HEK293 (cell line): ENCODE measurements at regions not wholly inside any gene's neighbourhood (a gene's known extent, or its start where the extent isn't known, plus 50 kb on each side); places are given as distances from the start of the nearest gene placed in this dataset.

Experiments used
- CTCF ChIA-PET: fragments of 350-600 bp; formaldehyde crosslinking; extraction: SDS; loops from one replicate; lab custom pipeline; 2021; ENCODE audit warnings: antibody characterized with exemption; lab: Yijun Ruan, JAX
- POLR2A ChIA-PET: fragments of 300-600 bp; formaldehyde crosslinking; extraction: SDS; loops from one replicate; lab custom pipeline; 2020; ENCODE audit warnings: antibody characterized with exemption, inconsistent platforms; lab: Yijun Ruan, JAX
- H3K27ac ChIP-seq: fragments of 200-500 bp; sonication (Bioruptor generic); 2 replicates; pipeline ENCODE4 v1.5.1; 2014; ENCODE audit warnings: low read depth, low read length, control low read depth, inconsistent platforms; ENCODE audit errors: extremely low read depth
- H3K36me3 ChIP-seq, 2 experiments: fragments of 200-500 bp in 1 of 2; sonication (Bioruptor generic) in 1 of 2; 1 replicate in 1 of 2; 2 replicates in 1 of 2; pipeline ENCODE4 v1.5.1; 2014 to 2017; ENCODE audit warnings: inconsistent platforms in 2 of 2, low read length in 2 of 2; ENCODE audit not compliant: control insufficient read depth in 2 of 2, insufficient read depth in 1 of 2
- H3K4me1 ChIP-seq: fragments of 200-500 bp; sonication (Bioruptor generic); 2 replicates; pipeline ENCODE4 v1.5.1; 2014; ENCODE audit warnings: mild to moderate bottlenecking, low read length, inconsistent platforms; ENCODE audit not compliant: control insufficient read depth, insufficient read depth
- H3K4me3 ChIP-seq: 2 replicates; pipeline ENCODE4 v1.5.1; 2011; ENCODE audit warnings: low read depth, mild to moderate bottlenecking, control low read depth, low read length, moderate library complexity
- H3K9me3 ChIP-seq: fragments of 200-500 bp; sonication (Bioruptor generic); 2 replicates; pipeline ENCODE4 v1.5.1; 2014; ENCODE audit warnings: low read depth, low read length, inconsistent platforms; ENCODE audit not compliant: control insufficient read depth, insufficient read depth
- HOXC10 ChIP-seq: sonication (generic); formaldehyde crosslinking; IDR thresholded peaks from 2 replicates; pipeline ENCODE4 v1.8.1; 2023; ENCODE audit warnings: mild to moderate bottlenecking, missing genetic modification reagents
- MYNN ChIP-seq: fragments of 450-650 bp; formaldehyde crosslinking; IDR thresholded peaks from 2 replicates; pipeline ENCODE4 v1.5.1; 2016; ENCODE audit warnings: missing biosample characterization, missing genetic modification characterization, borderline replicate concordance
- SP2 ChIP-seq: fragments of 450-650 bp; formaldehyde crosslinking; IDR thresholded peaks from 2 replicates; pipeline ENCODE4 v1.5.1; 2016; ENCODE audit warnings: missing biosample characterization, missing genetic modification characterization
- TCF7L2 ChIP-seq: IDR thresholded peaks from 2 replicates; pipeline ENCODE4 v1.6.1; 2011; ENCODE audit warnings: low read depth, mild to moderate bottlenecking, inconsistent platforms, low read length, moderate library complexity, borderline replicate concordance
- TRIM28 ChIP-seq: IDR thresholded peaks from 2 replicates; pipeline ENCODE4 v1.6.1; 2011; ENCODE audit warnings: low read length, control low read depth, borderline replicate concordance
- ZFP37 ChIP-seq: fragments of 450-650 bp; formaldehyde crosslinking; IDR thresholded peaks from 2 replicates; pipeline ENCODE4 v1.5.1; 2016; ENCODE audit warnings: missing biosample characterization, missing genetic modification characterization
- ZFP69B ChIP-seq: fragments of 450-650 bp; formaldehyde crosslinking; IDR thresholded peaks from 2 replicates; pipeline ENCODE4 v1.5.1; 2016; ENCODE audit warnings: missing biosample characterization, missing genetic modification characterization
- ZNF10 ChIP-seq: fragments of 450-650 bp; formaldehyde crosslinking; IDR thresholded peaks from 2 replicates; pipeline ENCODE4 v1.5.1; 2017; ENCODE audit warnings: missing biosample characterization, missing genetic modification characterization
- ZNF501 ChIP-seq: fragments of 450-650 bp; formaldehyde crosslinking; IDR thresholded peaks from 2 replicates; pipeline ENCODE4 v1.5.1; 2016; ENCODE audit warnings: missing biosample characterization, missing genetic modification characterization
- ZNF529 ChIP-seq: fragments of 450-650 bp; formaldehyde crosslinking; IDR thresholded peaks from 2 replicates; pipeline ENCODE4 v1.5.1; 2017; ENCODE audit warnings: missing genetic modification characterization, missing biosample characterization; ENCODE audit not compliant: insufficient replicate concordance
- ZNF585B ChIP-seq: fragments of 450-650 bp; formaldehyde crosslinking; IDR thresholded peaks from 2 replicates; pipeline ENCODE4 v1.5.1; 2016; ENCODE audit warnings: missing biosample characterization, missing genetic modification characterization
- ZNF600 ChIP-seq: fragments of 450-650 bp; formaldehyde crosslinking; IDR thresholded peaks from 2 replicates; pipeline ENCODE4 v1.5.1; 2016; ENCODE audit warnings: missing biosample characterization, missing genetic modification characterization
- ZNF623 ChIP-seq: fragments of 450-650 bp; formaldehyde crosslinking; IDR thresholded peaks from 2 replicates; pipeline ENCODE4 v1.5.1; 2016; ENCODE audit warnings: missing biosample characterization, missing genetic modification characterization
- ZNF777 ChIP-seq: fragments of 450-650 bp; formaldehyde crosslinking; IDR thresholded peaks from 2 replicates; pipeline ENCODE4 v1.5.1; 2017; ENCODE audit warnings: missing biosample characterization, missing genetic modification characterization, borderline replicate concordance
- TF ChIP-seq, protein P1 (sequence below): fragments of 450-650 bp; formaldehyde crosslinking; IDR thresholded peaks from 2 replicates; pipeline ENCODE4 v1.5.1; 2016; ENCODE audit warnings: missing biosample characterization, missing genetic modification characterization, borderline replicate concordance
- TF ChIP-seq, protein P2 (sequence below): fragments of 450-650 bp; formaldehyde crosslinking; IDR thresholded peaks from 2 replicates; pipeline ENCODE4 v1.5.1; 2016; ENCODE audit warnings: missing biosample characterization, missing genetic modification characterization
- TF ChIP-seq, protein P3 (sequence below): fragments of 450-650 bp; formaldehyde crosslinking; IDR thresholded peaks from 2 replicates; pipeline ENCODE4 v1.5.1; 2016; ENCODE audit warnings: missing biosample characterization, missing genetic modification characterization
- TF ChIP-seq, protein P4 (sequence below): fragments of 450-650 bp; formaldehyde crosslinking; IDR thresholded peaks from 2 replicates; pipeline ENCODE4 v1.5.1; 2016; ENCODE audit warnings: missing biosample characterization, missing genetic modification characterization
- TF ChIP-seq, protein P5 (sequence below): fragments of 450-650 bp; formaldehyde crosslinking; IDR thresholded peaks from 2 replicates; pipeline ENCODE4 v1.5.1; 2016; ENCODE audit warnings: missing biosample characterization, missing genetic modification characterization
- TF ChIP-seq, protein P6 (sequence below): fragments of 450-650 bp; IDR thresholded peaks from 2 replicates; pipeline ENCODE4 v1.5.1; 2018; ENCODE audit warnings: missing biosample characterization, mild to moderate bottlenecking, missing genetic modification characterization
- TF ChIP-seq, protein P7 (sequence below): fragments of 450-650 bp; formaldehyde crosslinking; IDR thresholded peaks from 2 replicates; pipeline ENCODE4 v1.5.1; 2016; ENCODE audit warnings: missing biosample characterization, missing genetic modification characterization

DNA sequence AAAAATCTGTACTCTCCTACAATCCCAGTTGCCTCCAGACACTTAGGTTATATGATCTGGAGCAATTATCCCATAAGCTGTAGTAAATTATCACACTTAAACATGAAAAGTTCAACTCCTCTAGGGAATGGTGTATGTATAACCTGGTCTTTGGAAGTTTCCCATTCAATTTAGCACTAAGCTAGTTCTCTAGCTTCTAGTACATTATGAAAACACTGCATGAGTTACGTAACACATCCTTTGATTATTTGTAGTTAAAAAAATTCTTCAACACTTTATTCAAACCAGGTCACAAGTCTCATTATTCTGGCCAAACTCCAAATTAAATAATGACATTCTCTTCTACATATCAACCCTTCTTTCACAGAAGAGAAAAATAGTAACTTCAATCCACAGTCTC, 827.0 kb upstream of the ADAMTS5 start (continued):
- TF ChIP-seq, protein P1, sequence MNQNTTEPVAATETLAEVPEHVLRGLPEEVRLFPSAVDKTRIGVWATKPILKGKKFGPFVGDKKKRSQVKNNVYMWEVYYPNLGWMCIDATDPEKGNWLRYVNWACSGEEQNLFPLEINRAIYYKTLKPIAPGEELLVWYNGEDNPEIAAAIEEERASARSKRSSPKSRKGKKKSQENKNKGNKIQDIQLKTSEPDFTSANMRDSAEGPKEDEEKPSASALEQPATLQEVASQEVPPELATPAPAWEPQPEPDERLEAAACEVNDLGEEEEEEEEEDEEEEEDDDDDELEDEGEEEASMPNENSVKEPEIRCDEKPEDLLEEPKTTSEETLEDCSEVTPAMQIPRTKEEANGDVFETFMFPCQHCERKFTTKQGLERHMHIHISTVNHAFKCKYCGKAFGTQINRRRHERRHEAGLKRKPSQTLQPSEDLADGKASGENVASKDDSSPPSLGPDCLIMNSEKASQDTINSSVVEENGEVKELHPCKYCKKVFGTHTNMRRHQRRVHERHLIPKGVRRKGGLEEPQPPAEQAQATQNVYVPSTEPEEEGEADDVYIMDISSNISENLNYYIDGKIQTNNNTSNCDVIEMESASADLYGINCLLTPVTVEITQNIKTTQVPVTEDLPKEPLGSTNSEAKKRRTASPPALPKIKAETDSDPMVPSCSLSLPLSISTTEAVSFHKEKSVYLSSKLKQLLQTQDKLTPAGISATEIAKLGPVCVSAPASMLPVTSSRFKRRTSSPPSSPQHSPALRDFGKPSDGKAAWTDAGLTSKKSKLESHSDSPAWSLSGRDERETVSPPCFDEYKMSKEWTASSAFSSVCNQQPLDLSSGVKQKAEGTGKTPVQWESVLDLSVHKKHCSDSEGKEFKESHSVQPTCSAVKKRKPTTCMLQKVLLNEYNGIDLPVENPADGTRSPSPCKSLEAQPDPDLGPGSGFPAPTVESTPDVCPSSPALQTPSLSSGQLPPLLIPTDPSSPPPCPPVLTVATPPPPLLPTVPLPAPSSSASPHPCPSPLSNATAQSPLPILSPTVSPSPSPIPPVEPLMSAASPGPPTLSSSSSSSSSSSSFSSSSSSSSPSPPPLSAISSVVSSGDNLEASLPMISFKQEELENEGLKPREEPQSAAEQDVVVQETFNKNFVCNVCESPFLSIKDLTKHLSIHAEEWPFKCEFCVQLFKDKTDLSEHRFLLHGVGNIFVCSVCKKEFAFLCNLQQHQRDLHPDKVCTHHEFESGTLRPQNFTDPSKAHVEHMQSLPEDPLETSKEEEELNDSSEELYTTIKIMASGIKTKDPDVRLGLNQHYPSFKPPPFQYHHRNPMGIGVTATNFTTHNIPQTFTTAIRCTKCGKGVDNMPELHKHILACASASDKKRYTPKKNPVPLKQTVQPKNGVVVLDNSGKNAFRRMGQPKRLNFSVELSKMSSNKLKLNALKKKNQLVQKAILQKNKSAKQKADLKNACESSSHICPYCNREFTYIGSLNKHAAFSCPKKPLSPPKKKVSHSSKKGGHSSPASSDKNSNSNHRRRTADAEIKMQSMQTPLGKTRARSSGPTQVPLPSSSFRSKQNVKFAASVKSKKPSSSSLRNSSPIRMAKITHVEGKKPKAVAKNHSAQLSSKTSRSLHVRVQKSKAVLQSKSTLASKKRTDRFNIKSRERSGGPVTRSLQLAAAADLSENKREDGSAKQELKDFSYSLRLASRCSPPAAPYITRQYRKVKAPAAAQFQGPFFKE (tag by site-specific recombination), result no peak
- TF ChIP-seq, protein P2, sequence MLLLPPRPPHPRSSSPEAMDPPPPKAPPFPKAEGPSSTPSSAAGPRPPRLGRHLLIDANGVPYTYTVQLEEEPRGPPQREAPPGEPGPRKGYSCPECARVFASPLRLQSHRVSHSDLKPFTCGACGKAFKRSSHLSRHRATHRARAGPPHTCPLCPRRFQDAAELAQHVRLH, result no peak
- TF ChIP-seq, protein P3, sequence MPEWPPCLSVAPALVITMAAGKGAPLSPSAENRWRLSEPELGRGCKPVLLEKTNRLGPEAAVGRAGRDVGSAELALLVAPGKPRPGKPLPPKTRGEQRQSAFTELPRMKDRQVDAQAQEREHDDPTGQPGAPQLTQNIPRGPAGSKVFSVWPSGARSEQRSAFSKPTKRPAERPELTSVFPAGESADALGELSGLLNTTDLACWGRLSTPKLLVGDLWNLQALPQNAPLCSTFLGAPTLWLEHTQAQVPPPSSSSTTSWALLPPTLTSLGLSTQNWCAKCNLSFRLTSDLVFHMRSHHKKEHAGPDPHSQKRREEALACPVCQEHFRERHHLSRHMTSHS (tag by site-specific recombination), result no peak

DNA sequence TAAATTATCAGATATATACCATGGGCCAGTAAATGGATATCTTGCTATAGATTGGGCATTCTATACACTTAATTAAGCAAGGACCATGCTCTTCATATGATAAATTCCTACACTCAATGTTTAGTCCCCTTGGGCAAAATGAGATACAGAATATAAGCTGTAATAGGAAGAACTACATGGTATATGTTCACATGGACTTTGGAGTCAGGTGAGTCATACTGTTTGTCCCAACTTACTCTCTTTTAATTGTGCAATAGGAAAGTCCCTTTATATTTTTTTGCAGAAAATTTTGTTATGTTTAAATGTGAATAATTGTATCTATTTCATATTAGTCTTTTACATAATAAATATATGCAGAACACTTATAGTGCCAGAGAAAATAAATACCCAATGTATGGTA, 820.2 kb upstream of the ADAMTS5 start:
- ChIA-PET CTCF (no interaction called here), POLR2A (no interaction called here)
- Histone ChIP-seq H3K4me3 (no peak overlapping the region), H3K4me1 (no peaks in the 10 kb centered on the region), H3K9me3 (no peaks in the 10 kb centered on the region; the same call in 1 of the 2 replicates), H3K36me3 (no peaks in the 10 kb centered on the region), H3K27ac (no peak overlapping the region)
- TF ChIP-seq, protein P4, sequence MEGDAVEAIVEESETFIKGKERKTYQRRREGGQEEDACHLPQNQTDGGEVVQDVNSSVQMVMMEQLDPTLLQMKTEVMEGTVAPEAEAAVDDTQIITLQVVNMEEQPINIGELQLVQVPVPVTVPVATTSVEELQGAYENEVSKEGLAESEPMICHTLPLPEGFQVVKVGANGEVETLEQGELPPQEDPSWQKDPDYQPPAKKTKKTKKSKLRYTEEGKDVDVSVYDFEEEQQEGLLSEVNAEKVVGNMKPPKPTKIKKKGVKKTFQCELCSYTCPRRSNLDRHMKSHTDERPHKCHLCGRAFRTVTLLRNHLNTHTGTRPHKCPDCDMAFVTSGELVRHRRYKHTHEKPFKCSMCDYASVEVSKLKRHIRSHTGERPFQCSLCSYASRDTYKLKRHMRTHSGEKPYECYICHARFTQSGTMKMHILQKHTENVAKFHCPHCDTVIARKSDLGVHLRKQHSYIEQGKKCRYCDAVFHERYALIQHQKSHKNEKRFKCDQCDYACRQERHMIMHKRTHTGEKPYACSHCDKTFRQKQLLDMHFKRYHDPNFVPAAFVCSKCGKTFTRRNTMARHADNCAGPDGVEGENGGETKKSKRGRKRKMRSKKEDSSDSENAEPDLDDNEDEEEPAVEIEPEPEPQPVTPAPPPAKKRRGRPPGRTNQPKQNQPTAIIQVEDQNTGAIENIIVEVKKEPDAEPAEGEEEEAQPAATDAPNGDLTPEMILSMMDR, result no peak
- TF ChIP-seq SP2 (tag by site-specific recombination), result no peak
- no peak for TF ChIP-seq TCF7L2

DNA sequence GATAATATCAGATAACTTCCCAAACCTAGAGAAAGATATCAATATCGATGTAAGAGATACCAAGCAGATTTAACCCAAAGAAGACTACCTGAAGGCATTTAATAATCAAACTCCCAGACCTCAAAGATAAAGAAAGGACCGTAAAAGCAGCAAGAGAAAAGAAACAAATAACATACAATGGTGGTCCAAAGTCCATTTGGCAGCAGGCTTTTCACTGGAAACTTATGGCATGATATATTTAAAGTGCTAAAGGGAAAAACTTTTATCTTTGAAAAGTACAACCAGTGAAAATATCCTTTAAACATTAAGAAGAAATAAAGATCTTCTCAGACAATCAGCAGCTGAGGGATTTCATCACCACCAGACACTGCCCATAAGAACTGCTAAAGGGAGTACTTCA, 812.7 kb upstream of the ADAMTS5 start:
- no peaks in the 10 kb centered on the region for H3K4me1 ChIP-seq
- H3K9me3 ChIP-seq, result no peaks in the 10 kb centered on the region; the same call in 1 of the 2 replicates
- no peaks in the 10 kb centered on the region for H3K36me3 ChIP-seq
- ChIA-PET POLR2A (no interaction called here), CTCF (no interaction called here)
- H3K4me3 ChIP-seq, result no peak overlapping the region
- no peak overlapping the region for H3K27ac ChIP-seq
- no peak for TF ChIP-seq HOXC10
- no peak for TF ChIP-seq ZNF501 (tag by site-specific recombination)
- TF ChIP-seq ZFP37, result no peak
- no peak for TF ChIP-seq MYNN
- TF ChIP-seq ZNF585B (tag by site-specific recombination), result no peak
- TF ChIP-seq ZNF623 (tag by site-specific recombination), result no peak
- TF ChIP-seq, protein P5, sequence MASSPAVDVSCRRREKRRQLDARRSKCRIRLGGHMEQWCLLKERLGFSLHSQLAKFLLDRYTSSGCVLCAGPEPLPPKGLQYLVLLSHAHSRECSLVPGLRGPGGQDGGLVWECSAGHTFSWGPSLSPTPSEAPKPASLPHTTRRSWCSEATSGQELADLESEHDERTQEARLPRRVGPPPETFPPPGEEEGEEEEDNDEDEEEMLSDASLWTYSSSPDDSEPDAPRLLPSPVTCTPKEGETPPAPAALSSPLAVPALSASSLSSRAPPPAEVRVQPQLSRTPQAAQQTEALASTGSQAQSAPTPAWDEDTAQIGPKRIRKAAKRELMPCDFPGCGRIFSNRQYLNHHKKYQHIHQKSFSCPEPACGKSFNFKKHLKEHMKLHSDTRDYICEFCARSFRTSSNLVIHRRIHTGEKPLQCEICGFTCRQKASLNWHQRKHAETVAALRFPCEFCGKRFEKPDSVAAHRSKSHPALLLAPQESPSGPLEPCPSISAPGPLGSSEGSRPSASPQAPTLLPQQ (tag by site-specific recombination), result no peak
- no peak for TF ChIP-seq ZFP69B (tag by site-specific recombination)
- TF ChIP-seq ZNF10 (tag by site-specific recombination), result no peak
- TF ChIP-seq, protein P6, sequence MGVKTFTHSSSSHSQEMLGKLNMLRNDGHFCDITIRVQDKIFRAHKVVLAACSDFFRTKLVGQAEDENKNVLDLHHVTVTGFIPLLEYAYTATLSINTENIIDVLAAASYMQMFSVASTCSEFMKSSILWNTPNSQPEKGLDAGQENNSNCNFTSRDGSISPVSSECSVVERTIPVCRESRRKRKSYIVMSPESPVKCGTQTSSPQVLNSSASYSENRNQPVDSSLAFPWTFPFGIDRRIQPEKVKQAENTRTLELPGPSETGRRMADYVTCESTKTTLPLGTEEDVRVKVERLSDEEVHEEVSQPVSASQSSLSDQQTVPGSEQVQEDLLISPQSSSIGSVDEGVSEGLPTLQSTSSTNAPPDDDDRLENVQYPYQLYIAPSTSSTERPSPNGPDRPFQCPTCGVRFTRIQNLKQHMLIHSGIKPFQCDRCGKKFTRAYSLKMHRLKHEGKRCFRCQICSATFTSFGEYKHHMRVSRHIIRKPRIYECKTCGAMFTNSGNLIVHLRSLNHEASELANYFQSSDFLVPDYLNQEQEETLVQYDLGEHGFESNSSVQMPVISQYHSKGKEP (tag by site-specific recombination), result no peak
- TF ChIP-seq ZNF777 (tag by site-specific recombination), result no peak
- TF ChIP-seq TRIM28, result no peak
- TF ChIP-seq ZNF600 (tag by site-specific recombination), result no peak
- TF ChIP-seq, protein P7, sequence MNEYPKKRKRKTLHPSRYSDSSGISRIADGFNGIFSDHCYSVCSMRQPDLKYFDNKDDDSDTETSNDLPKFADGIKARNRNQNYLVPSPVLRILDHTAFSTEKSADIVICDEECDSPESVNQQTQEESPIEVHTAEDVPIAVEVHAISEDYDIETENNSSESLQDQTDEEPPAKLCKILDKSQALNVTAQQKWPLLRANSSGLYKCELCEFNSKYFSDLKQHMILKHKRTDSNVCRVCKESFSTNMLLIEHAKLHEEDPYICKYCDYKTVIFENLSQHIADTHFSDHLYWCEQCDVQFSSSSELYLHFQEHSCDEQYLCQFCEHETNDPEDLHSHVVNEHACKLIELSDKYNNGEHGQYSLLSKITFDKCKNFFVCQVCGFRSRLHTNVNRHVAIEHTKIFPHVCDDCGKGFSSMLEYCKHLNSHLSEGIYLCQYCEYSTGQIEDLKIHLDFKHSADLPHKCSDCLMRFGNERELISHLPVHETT, result no peak
- TF ChIP-seq ZNF529 (tag by site-specific recombination), result no peak
